NCI-H345 (cell line): ENCODE measurements at regions not wholly inside any gene's neighbourhood (a gene's known extent, or its start where the extent isn't known, plus 50 kb on each side); places are given as distances from the start of the nearest gene placed in this dataset.

ENCODE experiments used
- DNase-seq: peaks from one replicate; lab custom pipeline; 2025; lab: John Stamatoyannopoulos, UW

- no peak for DNase-seq
Measured at GRCh38 chr9:630817-631216, 210.7 kb upstream of the DMRT1 start.

- no peak for DNase-seq
Measured at GRCh38 chr9:631596-631995, 209.9 kb upstream of the DMRT1 start.

- no peak for DNase-seq
Measured at GRCh38 chr9:633461-633860, 208.0 kb upstream of the DMRT1 start.

- DNase-seq: no peak
Measured at GRCh38 chr9:636931-637591, 204.4 kb upstream of the DMRT1 start.

GRCh38 chr9:638152-638551 lies 203.3 kb upstream of the DMRT1 start:
- DNase-seq: no peak

- no peak for DNase-seq
Measured at GRCh38 chr9:642014-642413, 199.5 kb upstream of the DMRT1 start.

- no peak for DNase-seq
Measured at GRCh38 chr9:643966-644365, 197.5 kb upstream of the DMRT1 start.

GRCh38 chr9:647522-647921 lies 194.0 kb upstream of the DMRT1 start:
- no peak for DNase-seq

GRCh38 chr9:649128-650074 lies 192.1 kb upstream of the DMRT1 start:
- DNase-seq: no peak

- no peak for DNase-seq
Measured at GRCh38 chr9:650362-650761, 191.1 kb upstream of the DMRT1 start.

GRCh38 chr9:651371-651770 lies 190.1 kb upstream of the DMRT1 start:
- DNase-seq: no peak

GRCh38 chr9:652914-653313 lies 188.6 kb upstream of the DMRT1 start:
- DNase-seq: no peak

- no peak for DNase-seq
Measured at GRCh38 chr9:653421-653820, 188.1 kb upstream of the DMRT1 start.

- DNase-seq: no peak
Measured at GRCh38 chr9:653856-654387, 187.6 kb upstream of the DMRT1 start.

GRCh38 chr9:655875-656274 lies 185.6 kb upstream of the DMRT1 start:
- DNase-seq: no peak

GRCh38 chr9:656926-657568 lies 184.4 kb upstream of the DMRT1 start:
- DNase-seq: no peak

- no peak for DNase-seq
Measured at GRCh38 chr9:659286-659685, 182.2 kb upstream of the DMRT1 start.

- no peak for DNase-seq
Measured at GRCh38 chr9:660227-660626, 181.3 kb upstream of the DMRT1 start.

- no peak for DNase-seq
Measured at GRCh38 chr9:663541-663940, 178.0 kb upstream of the DMRT1 start.

GRCh38 chr9:665296-665695 lies 176.2 kb upstream of the DMRT1 start:
- no peak for DNase-seq

- DNase-seq: no peak
Measured at GRCh38 chr9:671997-672396, 169.5 kb upstream of the DMRT1 start.

- DNase-seq: no peak
Measured at GRCh38 chr9:672851-673250, 168.6 kb upstream of the DMRT1 start.
